Stimulated activated CD4-positive, alpha-beta T cell treated with anti-CD3 and anti-CD28 coated beads, Interleukin-1b, Interleukin-23, amount 100 ng/mL, for 24 hours (primary cell): ENCODE measurements at regions not wholly inside any gene's neighbourhood (a gene's known extent, or its start where the extent isn't known, plus 50 kb on each side); places are given as distances from the start of the nearest gene placed in this dataset.

Experiments
- DNase-seq, 4 experiments: peaks; one replicate each; pipeline ENCODE4 v3.0.0-alpha.2; 2020; ENCODE audit warnings: low read depth in 4 of 4, low spot score in 1 of 4

DNA sequence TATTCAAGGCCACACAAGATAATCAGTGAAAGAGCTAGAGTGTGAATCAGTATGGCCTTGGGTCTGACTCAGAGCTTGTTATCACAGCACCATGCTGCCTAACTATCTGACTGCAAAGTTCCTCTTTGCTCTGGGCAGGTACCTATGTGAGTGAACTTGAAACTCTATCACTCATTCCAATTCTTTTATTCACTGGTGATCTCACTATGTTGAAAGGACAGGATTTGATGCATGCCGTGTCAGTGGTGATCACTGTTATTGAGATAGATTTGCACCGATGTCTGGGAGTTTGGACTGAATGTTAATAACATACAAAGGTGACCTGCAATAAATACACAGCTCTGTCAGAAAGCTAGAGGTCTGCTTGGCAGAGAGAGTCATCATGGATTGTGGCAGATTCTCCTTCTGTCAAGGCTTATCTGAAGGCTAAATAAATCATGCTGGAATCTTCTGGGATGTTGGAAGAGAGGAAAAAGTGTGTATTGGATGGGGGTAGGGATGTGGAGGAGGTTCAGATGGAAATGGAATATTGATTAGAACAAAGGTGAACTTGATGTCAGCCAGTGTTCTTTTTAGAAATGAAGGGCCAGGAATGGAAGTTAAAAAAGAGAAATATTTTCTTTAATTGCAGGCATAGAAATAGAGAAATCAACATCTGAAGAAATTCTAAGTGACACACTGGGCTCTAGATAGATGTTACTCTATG is 91.8 kb upstream of the TNC start:
- peak in 1 of 4 experiments; percentile 2 for DNase-seq

DNA sequence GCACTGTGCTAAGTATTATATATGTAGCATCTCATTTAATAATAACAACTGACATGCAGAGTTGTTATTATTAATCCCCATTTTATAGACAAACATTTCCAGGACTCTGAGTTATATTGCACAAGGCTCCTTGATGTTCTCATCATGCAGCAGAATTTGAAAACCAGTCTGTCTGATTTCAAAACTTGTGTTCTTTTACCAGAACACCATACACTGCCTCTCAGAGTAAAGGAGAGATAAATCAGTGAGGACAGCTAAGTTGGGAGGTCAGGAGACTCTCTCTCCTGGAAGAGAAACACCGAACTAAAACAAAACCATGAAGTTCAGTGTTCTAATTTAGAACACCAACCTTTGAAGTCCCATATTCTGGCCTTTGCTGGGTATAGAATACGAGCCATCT is 92.7 kb upstream of the TNC start:
- DNase-seq = no peak

DNA sequence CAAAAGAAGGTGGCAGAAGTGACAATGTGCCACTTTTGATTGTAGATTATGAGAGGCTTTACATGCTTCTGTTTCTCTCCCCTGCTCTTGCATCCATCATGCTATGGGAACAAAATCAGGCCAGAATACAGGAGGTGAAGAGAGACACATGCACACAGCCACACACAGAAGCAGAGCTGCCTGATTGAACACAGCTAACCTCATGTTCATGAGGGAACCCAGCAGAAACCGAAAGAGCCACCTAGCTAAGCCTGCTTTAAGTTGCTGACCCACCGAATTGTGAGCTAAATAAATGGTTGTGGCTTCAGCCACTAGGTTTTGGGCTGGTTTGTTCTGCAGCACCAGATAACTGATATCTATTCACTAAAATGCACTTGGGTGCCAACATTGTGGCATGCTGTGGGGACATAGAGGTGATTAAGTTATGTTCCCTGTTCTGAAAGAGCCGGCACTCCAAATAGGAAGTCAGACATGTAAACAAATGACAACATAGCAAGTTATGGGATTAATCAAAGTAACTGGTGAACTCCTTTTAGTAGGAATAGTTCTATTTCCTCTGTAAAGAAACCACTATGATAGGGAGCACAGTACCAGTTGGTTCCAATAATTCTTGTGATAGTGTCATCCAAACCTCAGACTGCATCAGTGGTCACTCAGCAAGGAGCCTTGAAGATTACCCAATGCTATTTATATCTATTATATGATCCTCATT is 93.6 kb upstream of the TNC start:
- no peak for DNase-seq

DNA sequence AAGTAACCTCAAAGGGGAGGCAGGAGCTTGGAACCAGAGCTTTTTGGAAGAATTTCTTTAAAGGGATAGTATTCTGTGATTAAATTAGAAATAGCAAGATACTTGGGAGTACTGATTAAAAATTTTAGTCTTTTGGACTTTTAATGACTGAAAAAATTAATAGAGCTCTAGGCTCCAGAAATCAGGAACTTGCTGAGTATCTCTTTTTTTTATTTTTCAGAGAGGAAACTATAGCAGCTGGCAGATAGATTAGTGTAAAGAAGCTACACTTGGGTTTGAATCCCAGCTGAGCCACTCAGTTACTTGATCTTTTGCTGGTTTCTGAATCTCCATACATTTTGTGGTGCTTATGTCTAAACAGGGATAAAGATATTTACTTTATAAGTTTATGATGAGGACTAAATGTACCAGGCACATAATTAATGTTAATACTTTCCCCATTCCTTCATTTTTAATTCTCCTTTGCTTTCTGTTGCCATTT is 94.2 kb upstream of the TNC start:
- DNase-seq = no peak

DNA sequence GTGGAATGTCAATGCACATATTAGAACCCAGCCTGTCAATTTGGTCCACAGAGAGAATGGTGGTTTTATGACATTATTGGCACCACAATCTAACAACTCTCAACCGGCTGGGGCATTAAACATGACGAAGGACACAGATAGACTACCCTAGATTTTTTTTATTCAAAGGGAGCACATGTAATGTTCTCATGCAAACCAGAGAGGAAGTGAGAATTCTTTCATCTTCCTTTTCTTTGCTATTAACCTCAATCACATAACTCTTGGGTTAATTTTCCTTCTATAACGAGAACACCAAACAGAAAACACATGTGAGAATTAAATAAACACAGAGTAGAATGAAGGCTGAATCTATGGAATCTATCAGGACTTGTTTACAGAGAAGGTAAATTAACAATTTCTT is 94.9 kb upstream of the TNC start:
- no peak for DNase-seq

DNA sequence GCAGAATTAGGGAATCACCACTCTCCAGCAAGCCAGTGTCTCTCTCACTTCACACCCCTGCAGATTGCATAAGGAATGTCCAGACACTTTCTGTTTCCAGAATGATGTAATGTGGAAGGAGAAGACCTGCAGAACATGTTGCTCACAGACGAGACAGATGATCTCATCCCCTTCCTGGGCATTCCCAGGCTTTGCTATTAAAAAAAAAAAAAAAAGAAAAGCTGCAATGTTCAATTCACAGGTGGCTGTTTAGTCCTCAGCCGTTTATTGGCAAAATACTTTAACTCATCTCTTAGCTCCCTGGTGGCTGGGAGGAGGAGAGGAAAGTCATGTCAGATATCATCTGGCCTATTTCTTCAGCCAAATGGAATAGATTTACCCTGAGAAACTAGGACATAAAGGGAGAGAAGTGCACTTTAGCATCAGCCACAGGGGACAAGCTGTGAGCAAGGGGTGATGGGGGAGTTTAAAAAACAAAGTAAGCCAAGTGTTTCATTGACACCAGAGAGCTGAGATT is 95.9 kb upstream of the TNC start:
- no peak for DNase-seq

DNA sequence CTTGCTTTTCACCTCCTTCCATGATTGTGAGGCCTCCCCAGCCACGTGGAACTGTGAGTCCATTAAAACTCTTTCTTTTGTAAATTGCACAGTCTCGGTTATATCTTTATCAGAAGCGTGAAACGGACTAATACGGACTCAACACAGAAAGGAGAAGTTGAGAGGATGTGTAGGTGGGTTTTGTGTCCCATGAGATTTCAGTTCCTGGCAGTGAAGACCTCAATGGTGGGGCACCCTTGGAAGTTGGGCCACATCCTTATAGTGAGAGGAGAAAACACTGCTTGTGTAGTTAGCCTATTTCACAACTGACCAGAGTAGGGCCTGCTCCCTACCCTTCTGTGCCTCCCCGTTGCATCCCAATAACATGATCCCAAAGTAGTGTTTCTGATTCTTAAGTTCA is 98.9 kb upstream of the TNC start:
- DNase-seq = no peak

DNA sequence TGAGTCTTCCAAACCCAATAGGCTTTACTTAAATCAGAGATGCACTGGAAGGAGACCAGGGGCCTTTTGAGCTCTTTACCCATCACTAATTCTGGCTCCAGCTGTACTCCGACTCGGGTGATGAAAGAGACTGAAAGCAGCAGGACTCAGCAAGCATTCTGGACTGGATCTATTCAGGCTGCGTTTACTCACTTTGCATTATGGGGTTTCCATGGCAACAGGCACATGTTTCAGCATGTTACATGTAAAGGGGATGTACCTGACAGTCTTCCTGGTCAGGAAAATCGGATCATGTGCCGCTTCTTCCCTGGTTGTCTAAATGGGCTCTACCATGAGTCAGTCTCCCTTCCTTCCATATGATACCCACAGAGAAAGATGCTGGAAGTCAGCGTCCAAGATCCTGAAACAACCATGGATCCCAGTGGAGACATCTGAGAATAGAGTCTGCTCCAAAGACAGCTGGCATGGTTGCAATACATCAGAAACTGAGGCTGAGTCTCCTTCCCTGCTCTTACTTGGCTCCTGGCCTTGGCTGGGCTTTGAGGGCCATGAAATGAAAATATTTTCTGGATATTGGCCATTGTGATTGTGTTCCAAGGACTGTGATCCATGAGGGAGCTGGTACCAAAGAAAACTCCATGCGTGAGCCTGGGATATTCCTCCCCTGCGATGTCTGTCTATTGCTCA is 102.5 kb upstream of the TNC start:
- no peak for DNase-seq

DNA sequence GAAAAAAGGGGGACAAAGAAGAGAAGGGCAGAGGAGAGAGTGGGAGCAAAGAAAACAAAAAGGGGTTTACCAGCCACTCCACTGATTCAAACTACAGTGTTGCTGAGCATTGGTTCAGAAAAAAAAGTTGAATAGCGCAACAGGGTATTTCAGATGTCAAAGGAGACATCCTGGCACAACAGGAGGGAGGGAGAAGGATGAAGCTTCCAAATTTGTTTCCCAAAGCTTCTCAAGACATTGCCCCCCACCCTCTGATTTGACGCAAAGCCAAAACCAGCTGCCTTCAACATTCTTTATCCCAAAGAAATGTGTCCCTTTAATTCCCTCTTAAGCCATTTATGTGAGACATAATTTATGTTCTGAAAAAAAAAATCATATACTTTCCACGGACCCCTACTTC is 105.5 kb upstream of the TNC start:
- no peak for DNase-seq

DNA sequence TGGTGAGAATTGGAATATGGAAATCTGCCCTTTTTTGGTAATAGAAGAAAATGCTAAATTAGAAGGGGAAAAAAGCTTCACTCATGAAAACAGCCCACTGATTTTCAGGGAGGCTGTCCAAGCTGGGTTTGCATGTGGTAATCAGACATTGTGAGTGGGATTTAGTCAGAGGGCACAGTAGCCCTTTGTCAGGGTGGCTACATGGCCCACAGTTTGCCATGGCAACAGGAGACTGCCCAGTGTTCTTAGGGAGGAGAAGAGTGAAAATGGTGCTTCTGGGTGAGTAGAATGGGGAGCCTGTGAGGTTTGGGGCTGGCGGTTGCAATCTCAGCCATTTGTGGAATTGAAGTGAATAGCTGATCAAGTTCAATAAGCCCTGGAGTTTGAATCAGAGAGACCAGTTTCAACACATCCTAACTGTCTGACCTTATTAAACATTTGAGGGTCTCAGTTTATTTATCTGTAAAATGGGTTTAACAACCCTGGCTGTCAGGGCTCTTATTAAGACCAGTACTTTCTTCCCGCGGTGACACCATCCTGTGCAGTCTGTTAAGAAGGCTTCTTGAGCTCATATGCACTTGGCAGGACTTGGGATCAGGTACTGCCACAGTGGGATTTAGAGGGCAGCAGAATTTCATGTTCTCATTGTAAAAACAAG is 107.6 kb upstream of the TNC start:
- no peak for DNase-seq

DNA sequence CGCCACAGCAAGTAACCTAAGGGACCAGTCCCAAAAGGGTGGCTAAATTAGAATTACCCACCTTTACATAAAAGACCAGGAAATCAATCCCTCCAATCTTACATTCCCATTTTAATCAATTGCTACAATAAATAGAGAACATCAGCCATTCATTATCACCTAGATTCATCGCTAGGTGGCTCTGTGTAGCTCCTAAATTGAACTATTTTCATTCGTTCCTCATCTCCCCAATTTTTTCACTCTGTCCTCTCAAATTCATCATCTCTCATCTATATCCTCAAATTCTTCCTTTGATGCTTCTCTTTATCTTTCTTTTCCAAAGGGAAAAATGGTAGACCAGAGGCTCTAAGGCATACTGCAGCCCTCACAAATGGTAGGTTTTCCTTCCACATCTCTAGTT is 108.2 kb upstream of the TNC start:
- DNase-seq = no peak

DNA sequence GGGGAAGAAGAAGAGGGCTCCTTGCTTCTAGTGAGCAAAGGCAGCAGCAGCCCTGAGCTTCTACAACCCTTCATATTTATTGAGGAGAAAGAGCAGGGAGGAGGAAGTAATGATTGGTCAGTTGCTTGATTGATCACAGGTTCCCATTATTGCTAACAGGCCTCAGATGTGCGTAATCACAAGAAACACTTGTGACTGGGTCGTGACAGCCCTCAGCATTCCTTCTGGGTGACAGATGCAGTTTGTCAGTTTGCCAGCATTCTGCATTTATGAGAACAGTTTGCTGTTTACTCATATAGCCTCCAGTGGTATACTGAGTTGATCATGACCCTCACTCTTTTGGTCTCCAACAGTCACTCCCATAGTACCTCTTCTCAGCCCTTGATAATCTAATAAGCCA is 111.5 kb upstream of the TNC start:
- no peak for DNase-seq

DNA sequence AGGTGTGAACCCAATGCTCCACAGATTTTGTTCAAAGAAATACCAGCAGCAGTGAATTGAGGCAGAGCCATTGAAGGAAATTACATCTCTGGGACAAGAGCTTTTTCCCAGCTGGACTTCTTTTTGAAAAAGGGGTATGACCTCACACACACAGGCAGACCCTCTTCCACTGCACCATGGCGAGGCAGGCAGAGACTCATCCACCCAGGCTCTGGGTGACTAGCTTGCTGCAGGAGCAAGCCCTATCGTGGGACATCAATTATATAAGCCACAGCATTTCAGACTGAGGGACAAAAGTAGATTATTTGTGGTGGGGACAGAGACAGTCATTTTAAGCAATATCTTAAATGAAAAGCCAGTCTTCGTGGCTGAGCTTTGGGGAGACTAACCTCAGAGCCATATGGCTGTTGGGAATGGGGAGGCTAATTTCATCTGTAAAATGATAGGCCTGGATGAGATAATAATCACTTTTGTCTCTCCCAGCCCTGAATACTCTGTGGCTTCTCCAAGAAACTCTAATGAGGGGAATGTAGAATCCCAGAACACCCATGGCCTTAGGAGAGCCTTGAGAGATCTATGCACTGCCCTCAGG is 113.1 kb upstream of the TNC start:
- no peak for DNase-seq

DNA sequence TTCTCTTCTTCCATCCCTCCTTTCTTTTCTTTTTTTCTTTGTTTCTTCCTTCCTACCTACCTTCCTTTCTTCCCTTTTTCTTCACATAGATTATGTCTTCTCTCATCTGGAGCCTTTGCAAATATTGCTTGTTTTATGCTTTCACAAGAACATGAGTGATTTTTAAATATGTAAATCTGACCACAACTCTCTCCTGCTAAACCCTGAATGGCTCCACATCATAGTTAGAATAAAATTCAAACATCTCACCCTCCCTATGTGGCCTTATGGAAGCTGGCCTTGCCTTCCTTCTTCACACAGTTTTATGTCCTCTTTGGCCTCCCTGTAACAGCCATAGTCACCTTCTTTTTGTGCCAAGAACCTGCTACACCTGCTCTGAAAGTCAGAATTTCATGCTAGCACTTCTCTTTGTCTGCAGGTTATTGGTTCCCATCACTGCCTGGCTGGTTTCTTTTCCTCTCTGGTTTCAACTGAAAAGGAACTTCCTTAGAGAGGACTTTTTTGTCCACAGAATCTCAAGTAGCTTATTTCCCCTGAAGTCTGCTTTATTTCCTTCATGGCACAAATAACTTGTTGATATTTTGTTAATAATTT is 114.3 kb upstream of the TNC start:
- no peak for DNase-seq

DNA sequence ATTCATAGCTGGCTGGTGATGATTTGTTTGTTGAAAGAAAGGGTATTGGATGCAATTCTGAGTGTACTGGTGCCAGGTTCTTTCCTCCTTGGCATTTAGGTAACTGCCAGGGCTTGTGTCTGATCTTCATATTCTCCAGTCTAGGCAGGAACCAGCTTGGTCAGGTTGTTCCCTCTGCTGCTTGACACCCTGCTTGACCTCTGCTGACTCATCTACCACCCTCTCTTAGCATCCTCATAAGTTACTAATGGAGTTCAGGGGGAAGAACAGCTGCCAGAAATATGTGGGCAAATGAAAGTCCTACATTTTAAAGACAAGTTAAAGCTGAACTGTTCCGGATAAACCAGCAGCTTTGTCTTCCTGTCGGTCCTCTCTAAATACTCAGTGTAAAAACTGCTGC is 116.1 kb upstream of the TNC start:
- DNase-seq = no peak

DNA sequence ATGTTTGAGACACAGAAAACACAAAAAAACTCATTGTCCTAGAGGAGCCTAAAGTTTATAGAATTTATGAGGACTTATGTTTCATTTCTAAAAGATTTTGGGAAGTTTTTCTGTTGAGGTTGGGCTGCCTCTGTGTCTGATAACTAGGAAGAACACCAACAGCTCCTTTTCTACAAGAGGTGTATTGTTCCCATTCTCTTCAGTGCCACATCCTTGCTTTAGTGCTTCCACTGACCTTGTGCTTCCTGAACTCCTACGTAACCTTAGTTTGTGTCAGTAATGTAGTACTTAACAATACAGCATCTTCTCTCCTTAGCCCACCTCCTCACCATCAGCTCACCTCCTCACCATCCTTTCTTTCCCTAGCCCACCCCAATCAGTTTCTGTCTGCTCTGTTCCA is 117.3 kb upstream of the TNC start:
- no peak for DNase-seq

DNA sequence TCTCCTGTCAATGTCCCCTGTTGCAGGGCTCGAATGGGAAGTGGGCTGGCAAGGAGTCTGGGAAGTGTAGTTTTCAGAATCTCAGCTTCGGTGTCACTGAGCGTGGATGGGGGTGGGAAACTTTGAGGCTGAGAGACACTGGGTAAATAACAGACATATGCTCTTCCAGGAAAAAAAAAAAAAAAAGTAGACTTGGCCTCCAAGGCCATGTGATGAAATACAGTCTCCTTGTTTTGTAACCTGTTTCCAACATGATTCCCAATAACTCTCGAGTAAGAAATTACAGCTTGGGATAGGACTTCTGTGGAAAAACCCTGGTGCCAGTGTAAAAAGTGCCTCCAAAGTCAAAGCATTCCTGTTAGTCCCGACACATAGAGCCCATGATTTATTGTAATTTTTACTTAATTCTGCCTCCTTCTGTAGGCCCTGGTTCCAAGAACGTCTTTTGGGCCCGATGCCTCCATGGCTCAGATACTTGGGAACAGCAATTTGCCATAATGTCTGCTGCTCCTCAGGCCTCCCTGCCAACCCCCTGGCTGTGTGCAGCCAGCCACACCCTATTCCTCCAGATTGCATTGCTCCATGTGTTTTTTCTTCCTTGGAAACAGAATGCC is 119.5 kb upstream of the TNC start:
- DNase-seq = no peak

DNA sequence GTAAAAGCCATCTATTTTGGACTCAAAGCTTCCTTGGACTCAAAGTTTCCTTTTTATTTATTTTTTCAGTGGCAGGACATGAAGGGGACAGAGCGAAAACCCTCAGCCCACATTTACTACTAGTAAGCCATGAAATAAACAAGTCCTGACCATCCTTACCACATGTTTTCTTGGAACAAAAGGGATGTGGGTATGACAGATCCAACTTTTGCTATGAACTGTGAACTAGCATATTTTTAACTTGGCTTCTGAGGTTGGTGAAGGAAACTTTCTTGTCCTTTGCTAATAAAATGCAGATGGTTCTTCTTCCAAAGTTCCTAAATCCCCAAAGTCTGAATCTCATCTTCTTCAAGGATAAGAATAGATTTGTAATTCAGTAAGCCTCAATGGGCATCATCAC is 122.7 kb upstream of the TNC start:
- DNase-seq = no peak

DNA sequence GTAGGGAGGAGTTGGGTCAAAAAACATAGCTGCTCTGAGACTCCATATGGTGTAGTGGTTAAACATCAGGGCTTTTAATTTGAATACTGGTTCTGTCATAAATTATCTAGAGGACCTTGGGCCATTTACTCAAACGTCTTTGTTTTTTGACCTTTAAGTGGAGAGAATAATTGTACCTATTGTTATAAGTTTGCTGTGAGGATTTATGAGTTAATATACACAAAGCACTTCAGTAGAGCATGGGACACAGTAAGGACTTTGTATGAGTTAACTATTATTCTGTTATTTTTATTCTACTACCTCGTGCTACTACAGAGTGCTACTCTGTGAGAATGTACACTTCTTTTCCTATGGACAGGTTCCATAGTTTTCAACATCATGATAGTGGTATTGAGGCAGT is 123.7 kb upstream of the TNC start:
- DNase-seq = no peak

DNA sequence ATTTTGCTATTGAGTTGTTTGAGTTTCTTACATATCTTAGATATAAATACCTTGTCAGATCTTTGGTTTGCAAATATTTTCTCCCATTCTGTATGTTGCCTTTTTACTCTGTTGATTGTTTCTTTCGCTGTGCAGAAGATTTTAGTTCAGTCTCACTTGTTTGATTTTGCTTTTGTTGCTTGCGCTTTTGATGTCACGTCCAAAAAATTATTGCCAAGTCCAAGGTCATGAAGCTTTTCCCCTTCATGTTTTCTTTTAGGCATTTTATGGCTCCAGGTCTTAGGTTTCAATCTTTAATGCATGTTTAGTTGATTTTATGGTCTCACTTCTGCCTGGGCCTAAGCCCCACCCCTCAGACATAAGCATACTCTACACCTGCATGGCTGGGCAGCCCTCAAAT is 131.5 kb upstream of the TNC start:
- no peak for DNase-seq
